ENCODE measurements at regions not wholly inside any gene's neighbourhood (a gene's known extent, or its start where the extent isn't known, plus 50 kb on each side); places are given as distances from the start of the nearest gene placed in this dataset.
"Not testable (repeated sequence)": the region's sequence is repeated elsewhere in the genome, so short reads cannot be mapped to it uniquely, and the experiment has no call there.

- Histone ChIP-seq H3K9me3 (no peaks in the 10 kb centered on the region), H3K4me2 (no peak overlapping the region), H3K4me1 (no peaks in the 10 kb centered on the region), H3K4me3 (no peak overlapping the region), H3K27ac (no peak overlapping the region)
- TF ChIP-seq HEYL (CRISPR knock-in tag; IDR thresholded peaks at IDR 0.05) (no peak), FOXS1 (CRISPR knock-in tag; IDR thresholded peaks at IDR 0.05) (no peak), PHF8 (IDR thresholded peaks at IDR 0.05; ENCODE audit: borderline replicate concordance, low read depth) (no peak), NR3C1 (IDR thresholded peaks at IDR 0.05) (no peak), RCOR1 (IDR thresholded peaks at IDR 0.05; ENCODE audit: low read depth, low read length) (no peak), HOXA7 (CRISPR knock-in tag; IDR thresholded peaks at IDR 0.05) (no peak), MAFK (IDR thresholded peaks at IDR 0.05; ENCODE audit: partially characterized antibody) (no peak), ELK1 (IDR thresholded peaks at IDR 0.05; ENCODE audit: low read depth, low read length) (no peak), MYC (IDR thresholded peaks at IDR 0.05; ENCODE audit: borderline replicate concordance, low read length) (no peak), SREBF2 (IDR thresholded peaks at IDR 0.05) (no peak), RFX5 (IDR thresholded peaks at IDR 0.05) (no peak), RAD21 (conservative IDR thresholded peaks at IDR 0.05 in 1 of 2, IDR thresholded peaks at IDR 0.05 in 1 of 2) (no peak)
- TF ChIP-seq, protein P1, sequence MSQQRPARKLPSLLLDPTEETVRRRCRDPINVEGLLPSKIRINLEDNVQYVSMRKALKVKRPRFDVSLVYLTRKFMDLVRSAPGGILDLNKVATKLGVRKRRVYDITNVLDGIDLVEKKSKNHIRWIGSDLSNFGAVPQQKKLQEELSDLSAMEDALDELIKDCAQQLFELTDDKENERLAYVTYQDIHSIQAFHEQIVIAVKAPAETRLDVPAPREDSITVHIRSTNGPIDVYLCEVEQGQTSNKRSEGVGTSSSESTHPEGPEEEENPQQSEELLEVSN (IDR thresholded peaks at IDR 0.05; ENCODE audit: borderline replicate concordance, low read depth), result no peak
- TF ChIP-seq, protein P2, sequence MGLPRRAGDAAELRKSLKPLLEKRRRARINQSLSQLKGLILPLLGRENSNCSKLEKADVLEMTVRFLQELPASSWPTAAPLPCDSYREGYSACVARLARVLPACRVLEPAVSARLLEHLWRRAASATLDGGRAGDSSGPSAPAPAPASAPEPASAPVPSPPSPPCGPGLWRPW (IDR thresholded peaks at IDR 0.05), result no peak
- TF ChIP-seq, protein P3, sequence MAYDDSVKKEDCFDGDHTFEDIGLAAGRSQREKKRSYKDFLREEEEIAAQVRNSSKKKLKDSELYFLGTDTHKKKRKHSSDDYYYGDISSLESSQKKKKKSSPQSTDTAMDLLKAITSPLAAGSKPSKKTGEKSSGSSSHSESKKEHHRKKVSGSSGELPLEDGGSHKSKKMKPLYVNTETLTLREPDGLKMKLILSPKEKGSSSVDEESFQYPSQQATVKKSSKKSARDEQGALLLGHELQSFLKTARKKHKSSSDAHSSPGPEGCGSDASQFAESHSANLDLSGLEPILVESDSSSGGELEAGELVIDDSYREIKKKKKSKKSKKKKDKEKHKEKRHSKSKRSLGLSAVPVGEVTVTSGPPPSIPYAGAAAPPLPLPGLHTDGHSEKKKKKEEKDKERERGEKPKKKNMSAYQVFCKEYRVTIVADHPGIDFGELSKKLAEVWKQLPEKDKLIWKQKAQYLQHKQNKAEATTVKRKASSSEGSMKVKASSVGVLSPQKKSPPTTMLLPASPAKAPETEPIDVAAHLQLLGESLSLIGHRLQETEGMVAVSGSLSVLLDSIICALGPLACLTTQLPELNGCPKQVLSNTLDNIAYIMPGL (CRISPR knock-in tag; IDR thresholded peaks at IDR 0.05; ENCODE audit: borderline replicate concordance), result no peak
- ChIA-PET CTCF (no interaction called here), POLR2A (no interaction called here)
- FAIRE-seq (no peak), DNase-seq (ENCODE audit: low read depth in 1 of 2, low spot score in 1 of 2) (no peak), ATAC-seq (no peak)
- 0% methylated on average over 2 of the region's 6 CpGs for WGBS (ENCODE audit: missing lambda C conversion rate)
Measured at GRCh38 chr11:96878299-96879051, 488.7 kb downstream of the JRKL start.

DNA sequence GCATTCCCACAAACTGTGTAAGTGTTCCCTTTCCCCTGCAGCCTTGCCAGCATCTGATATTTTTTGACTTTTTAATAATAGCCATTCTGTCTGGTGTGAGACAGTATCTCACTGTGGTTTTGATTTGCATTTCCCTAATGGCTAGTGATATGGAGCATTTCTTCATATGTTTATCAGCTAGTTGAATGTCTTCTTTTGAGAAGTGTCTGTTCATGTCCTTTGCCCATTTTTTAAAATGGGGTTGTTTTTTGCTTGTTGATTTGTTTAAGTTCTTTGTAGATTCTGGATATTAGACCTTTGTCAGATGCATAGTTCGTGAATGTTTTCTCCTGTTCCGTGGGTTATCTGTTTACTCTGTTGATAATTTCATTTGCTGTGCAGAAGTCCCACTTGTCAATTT is 492.8 kb downstream of the JRKL start:
- H3K4me3 ChIP-seq, result not testable (repeated sequence)
- WGBS (ENCODE audit: missing lambda C conversion rate), result 0% methylated on average over 2 of the region's 2 CpGs

GRCh38 chr11:96885405-96885804 is 495.6 kb downstream of the JRKL start:
- Histone ChIP-seq H3K4me3 (no peak overlapping the region), H3K27ac (no peak overlapping the region), H3K9me3 (no peaks in the 10 kb centered on the region), H3K4me2 (no peak overlapping the region), H3K4me1 (no peaks in the 10 kb centered on the region)
- CTCF ChIA-PET, result interaction anchor here (0.6 kb wide), 1 partner anchor 449 kb away, joined by 3 read pairs; no protein-coding TSS in a partner anchor
- WGBS (ENCODE audit: missing lambda C conversion rate), result 11% methylated on average over 3 of the region's 3 CpGs
- FAIRE-seq (no peak), DNase-seq (ENCODE audit: low read depth in 1 of 2, low spot score in 1 of 2) (no peak), ATAC-seq (no peak)
- TF ChIP-seq GATA3 (IDR thresholded peaks at IDR 0.05; ENCODE audit: borderline replicate concordance) (no peak), BHLHE40 (IDR thresholded peaks at IDR 0.05; ENCODE audit: low read depth, low read length) (no peak)
- TF ChIP-seq, protein P4, sequence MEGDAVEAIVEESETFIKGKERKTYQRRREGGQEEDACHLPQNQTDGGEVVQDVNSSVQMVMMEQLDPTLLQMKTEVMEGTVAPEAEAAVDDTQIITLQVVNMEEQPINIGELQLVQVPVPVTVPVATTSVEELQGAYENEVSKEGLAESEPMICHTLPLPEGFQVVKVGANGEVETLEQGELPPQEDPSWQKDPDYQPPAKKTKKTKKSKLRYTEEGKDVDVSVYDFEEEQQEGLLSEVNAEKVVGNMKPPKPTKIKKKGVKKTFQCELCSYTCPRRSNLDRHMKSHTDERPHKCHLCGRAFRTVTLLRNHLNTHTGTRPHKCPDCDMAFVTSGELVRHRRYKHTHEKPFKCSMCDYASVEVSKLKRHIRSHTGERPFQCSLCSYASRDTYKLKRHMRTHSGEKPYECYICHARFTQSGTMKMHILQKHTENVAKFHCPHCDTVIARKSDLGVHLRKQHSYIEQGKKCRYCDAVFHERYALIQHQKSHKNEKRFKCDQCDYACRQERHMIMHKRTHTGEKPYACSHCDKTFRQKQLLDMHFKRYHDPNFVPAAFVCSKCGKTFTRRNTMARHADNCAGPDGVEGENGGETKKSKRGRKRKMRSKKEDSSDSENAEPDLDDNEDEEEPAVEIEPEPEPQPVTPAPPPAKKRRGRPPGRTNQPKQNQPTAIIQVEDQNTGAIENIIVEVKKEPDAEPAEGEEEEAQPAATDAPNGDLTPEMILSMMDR (IDR thresholded peaks at IDR 0.05), result no peak
- TF ChIP-seq, protein P1 (IDR thresholded peaks at IDR 0.05; ENCODE audit: borderline replicate concordance, low read depth), result no peak
- TF ChIP-seq, protein P2 (IDR thresholded peaks at IDR 0.05), result no peak
- POLR2A ChIA-PET, result no interaction called here

More for the DNA sequence above, 492.8 kb downstream of the JRKL start:
- H3K9me3 ChIP-seq; CTCF ChIA-PET; H3K4me1 ChIP-seq; POLR2A ChIA-PET; FAIRE-seq; H3K4me2 ChIP-seq; DNase-seq (ENCODE audit: low read depth in 1 of 2, low spot score in 1 of 2); ATAC-seq; H3K27ac ChIP-seq: not testable (repeated sequence)

Measured in A549 (cell line).